Activated T-helper 1 cell treated with anti-CD3 and anti-CD28 coated beads, Interleukin-2, amount 50 U/mL, for 16 hours (primary cell): ENCODE measurements at regions not wholly inside any gene's neighbourhood (a gene's known extent, or its start where the extent isn't known, plus 50 kb on each side); places are given as distances from the start of the nearest gene placed in this dataset.

Experiments used
- DNase-seq, 2 donors: peaks; one replicate each; pipeline ENCODE4 v3.0.0-alpha.2; 2020; ENCODE audit warnings: low read depth in 1 of 2, low spot score in 1 of 2

GRCh38 chr5:86971034-86971571 is 296.6 kb upstream of the RASA1 start:
- DNase-seq, result no peak

- DNase-seq, result no peak
Measured at GRCh38 chr5:86974955-86975354, 292.7 kb upstream of the RASA1 start.

GRCh38 chr5:86977190-86977589 is 290.5 kb upstream of the RASA1 start:
- no peak for DNase-seq

- DNase-seq, result no peak
Measured at GRCh38 chr5:86977808-86978207, 289.9 kb upstream of the RASA1 start.

GRCh38 chr5:86979811-86980411 is 287.8 kb upstream of the RASA1 start:
- no peak for DNase-seq

GRCh38 chr5:86981898-86982297 is 285.8 kb upstream of the RASA1 start:
- no peak for DNase-seq

- no peak for DNase-seq
Measured at GRCh38 chr5:86983208-86983607, 284.5 kb upstream of the RASA1 start.

- no peak for DNase-seq
Measured at GRCh38 chr5:86986837-86987236, 280.8 kb upstream of the RASA1 start.

GRCh38 chr5:86997516-86997915 is 270.2 kb upstream of the RASA1 start:
- DNase-seq, result no peak

- no peak for DNase-seq
Measured at GRCh38 chr5:86999951-87000350, 267.7 kb upstream of the RASA1 start.

GRCh38 chr5:87002485-87002884 is 265.2 kb upstream of the RASA1 start:
- DNase-seq, result no peak

- no peak for DNase-seq
Measured at GRCh38 chr5:87004101-87004500, 263.6 kb upstream of the RASA1 start.

- DNase-seq, result no peak
Measured at GRCh38 chr5:87007737-87008136, 259.9 kb upstream of the RASA1 start.

GRCh38 chr5:87008751-87009560 is 258.7 kb upstream of the RASA1 start:
- DNase-seq, result no peak

GRCh38 chr5:87010736-87011135 is 256.9 kb upstream of the RASA1 start:
- no peak for DNase-seq

GRCh38 chr5:87015901-87016300 is 251.8 kb upstream of the RASA1 start:
- no peak for DNase-seq

GRCh38 chr5:87020099-87020934 is 247.4 kb upstream of the RASA1 start:
- DNase-seq, result no peak

GRCh38 chr5:87022415-87022814 is 245.3 kb upstream of the RASA1 start:
- DNase-seq, result no peak

GRCh38 chr5:87027570-87027969 is 240.1 kb upstream of the RASA1 start:
- no peak for DNase-seq

- no peak for DNase-seq
Measured at GRCh38 chr5:87029951-87030350, 237.7 kb upstream of the RASA1 start.

- DNase-seq, result no peak
Measured at GRCh38 chr5:87030699-87031098, 237.0 kb upstream of the RASA1 start.

- DNase-seq, result no peak
Measured at GRCh38 chr5:87034557-87034956, 233.1 kb upstream of the RASA1 start.
